ENCODE measurements at regions not wholly inside any gene's neighbourhood (a gene's known extent, or its start where the extent isn't known, plus 50 kb on each side); places are given as distances from the start of the nearest gene placed in this dataset.

DNA sequence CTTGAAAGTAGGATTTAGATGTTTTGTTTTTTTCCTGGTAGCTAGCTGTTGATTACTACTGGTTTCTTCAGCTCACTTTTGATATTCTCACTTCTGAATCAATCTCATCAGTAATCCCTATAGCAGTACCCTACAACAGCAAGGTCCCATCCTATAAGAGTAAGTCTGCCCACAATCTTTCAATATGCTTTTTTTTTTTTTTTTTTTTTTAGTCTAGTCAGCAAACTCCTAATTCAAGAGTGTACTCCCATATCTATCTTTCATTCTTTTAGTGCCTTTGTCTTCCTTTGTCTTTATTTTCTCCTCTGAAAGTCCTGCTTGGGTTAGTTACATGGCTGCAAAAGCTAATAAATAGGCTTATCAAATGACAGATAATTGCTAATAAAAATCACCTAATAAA is 362.4 kb upstream of the RIOK2 start:
- no peaks in the 10 kb centered on the region for H3K9me3 Mint-ChIP-seq (ENCODE audit: low read depth)
- DNase-seq (ENCODE audit: low spot score) = no peak
- TF ChIP-seq CTCF (IDR thresholded peaks at IDR 0.05) = no peak
- H3K4me3 Mint-ChIP-seq (ENCODE audit: unreplicated experiment) = no peak overlapping the region
- no peaks in the 10 kb centered on the region for H3K36me3 Mint-ChIP-seq (ENCODE audit: low read depth)
- no peaks in the 10 kb centered on the region for H3K27me3 Mint-ChIP-seq (ENCODE audit: low read depth)
- H3K27ac Mint-ChIP-seq (ENCODE audit: unreplicated experiment) = no peak overlapping the region
- no peaks in the 10 kb centered on the region for H3K4me1 Mint-ChIP-seq (ENCODE audit: low read depth)

DNA sequence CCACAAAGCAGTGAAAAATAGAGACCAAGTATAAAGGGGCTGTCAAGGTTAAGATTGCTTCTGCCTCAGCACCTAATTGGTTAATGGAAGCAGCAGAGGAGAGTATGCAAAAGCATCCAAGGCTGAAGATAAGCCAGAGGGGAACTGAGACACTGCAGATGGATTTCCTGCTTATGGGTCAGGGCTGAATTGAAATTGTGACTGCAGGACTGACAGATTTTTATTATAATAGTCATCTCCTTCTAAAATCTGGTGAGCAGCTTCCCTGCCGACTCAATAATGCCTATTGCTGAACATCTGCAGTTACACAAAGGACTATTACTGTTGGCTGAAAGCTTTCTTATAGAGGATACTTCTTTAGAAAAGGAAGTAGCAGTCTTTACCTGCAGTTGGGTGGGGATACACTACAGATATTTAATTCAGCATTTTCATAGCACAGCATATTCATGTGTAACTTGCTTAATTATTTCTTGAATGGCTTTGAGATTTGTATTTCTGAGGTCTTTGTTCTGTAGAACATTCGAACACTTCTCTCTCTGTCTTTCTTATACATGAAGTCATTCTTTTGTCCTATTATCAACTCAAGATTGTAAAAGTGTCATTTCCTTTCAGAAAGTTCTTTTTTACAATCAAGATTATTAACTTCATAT is 363.0 kb upstream of the RIOK2 start:
- no peak for TF ChIP-seq CTCF (IDR thresholded peaks at IDR 0.05)
- Mint-ChIP-seq H3K27ac (ENCODE audit: unreplicated experiment) (no peak overlapping the region), H3K9me3 (ENCODE audit: low read depth) (no peaks in the 10 kb centered on the region), H3K4me3 (ENCODE audit: unreplicated experiment) (no peak overlapping the region), H3K36me3 (ENCODE audit: low read depth) (no peaks in the 10 kb centered on the region), H3K4me1 (ENCODE audit: low read depth) (no peaks in the 10 kb centered on the region), H3K27me3 (ENCODE audit: low read depth) (no peaks in the 10 kb centered on the region)
- no peak for DNase-seq (ENCODE audit: low spot score)

- H3K9me3 Mint-ChIP-seq (ENCODE audit: low read depth) = no peaks in the 10 kb centered on the region
- no peak for DNase-seq (ENCODE audit: low spot score)
- no peaks in the 10 kb centered on the region for H3K4me1 Mint-ChIP-seq (ENCODE audit: low read depth)
- no peaks in the 10 kb centered on the region for H3K27me3 Mint-ChIP-seq (ENCODE audit: low read depth)
- H3K4me3 Mint-ChIP-seq (ENCODE audit: unreplicated experiment) = no peak overlapping the region
- TF ChIP-seq CTCF (IDR thresholded peaks at IDR 0.05) = no peak
- H3K36me3 Mint-ChIP-seq (ENCODE audit: low read depth) = no peaks in the 10 kb centered on the region
- no peak overlapping the region for H3K27ac Mint-ChIP-seq (ENCODE audit: unreplicated experiment)
These were observed 364.4 kb upstream of the RIOK2 start for GRCh38 chr5:97547430-97547829.

DNA sequence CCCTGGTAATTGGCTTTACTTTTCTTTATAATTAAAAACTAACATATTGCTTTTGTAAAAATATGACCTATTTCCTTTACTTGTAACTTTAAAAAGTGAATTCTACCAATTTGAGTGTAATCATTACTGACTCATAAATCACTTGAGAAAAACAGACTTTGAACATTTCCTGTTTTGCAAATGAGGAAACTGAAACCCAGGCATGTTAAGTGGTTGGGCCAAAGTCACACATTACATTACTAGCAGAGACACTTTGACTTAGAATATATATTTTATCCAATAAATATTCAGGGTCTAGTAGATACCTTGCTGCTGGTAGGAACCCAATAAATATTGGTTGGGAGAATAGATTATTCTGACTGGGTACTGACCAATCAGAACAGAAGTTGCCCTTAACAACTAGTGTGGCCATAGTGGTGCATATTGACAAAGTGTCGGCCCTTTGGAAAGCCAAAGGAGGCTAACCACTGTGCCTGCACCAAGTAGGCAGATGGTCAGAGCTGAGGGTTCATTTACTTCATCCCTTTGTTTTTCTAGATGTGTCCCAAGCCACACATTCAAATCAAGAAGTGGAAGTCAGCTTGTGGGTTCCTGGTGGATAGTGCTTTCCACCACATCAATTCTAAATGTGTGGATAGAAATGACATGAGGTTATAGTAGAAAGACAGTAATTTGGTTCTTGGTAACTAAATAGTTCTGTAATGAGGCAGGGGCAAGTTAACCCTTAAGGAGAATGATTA is 365.1 kb upstream of the RIOK2 start:
- Mint-ChIP-seq H3K4me1 (ENCODE audit: low read depth) (no peaks in the 10 kb centered on the region), H3K9me3 (ENCODE audit: low read depth) (no peaks in the 10 kb centered on the region), H3K36me3 (ENCODE audit: low read depth) (no peaks in the 10 kb centered on the region), H3K27ac (ENCODE audit: unreplicated experiment) (no peak overlapping the region), H3K4me3 (ENCODE audit: unreplicated experiment) (no peak overlapping the region), H3K27me3 (ENCODE audit: low read depth) (no peaks in the 10 kb centered on the region)
- no peak for DNase-seq (ENCODE audit: low spot score)
- no peak for TF ChIP-seq CTCF (IDR thresholded peaks at IDR 0.05)

GRCh38 chr5:97548739-97549080 is 365.7 kb upstream of the RIOK2 start:
- no peaks in the 10 kb centered on the region for H3K36me3 Mint-ChIP-seq (ENCODE audit: low read depth)
- H3K27ac Mint-ChIP-seq (ENCODE audit: unreplicated experiment) = no peak overlapping the region
- no peaks in the 10 kb centered on the region for H3K4me1 Mint-ChIP-seq (ENCODE audit: low read depth)
- no peaks in the 10 kb centered on the region for H3K9me3 Mint-ChIP-seq (ENCODE audit: low read depth)
- H3K27me3 Mint-ChIP-seq (ENCODE audit: low read depth) = no peaks in the 10 kb centered on the region
- no peak for DNase-seq (ENCODE audit: low spot score)
- no peak overlapping the region for H3K4me3 Mint-ChIP-seq (ENCODE audit: unreplicated experiment)
- TF ChIP-seq CTCF (IDR thresholded peaks at IDR 0.05) = no peak

All from chondrocyte (in vitro differentiated cells).